ENCODE measurements at regions not wholly inside any gene's neighbourhood (a gene's known extent, or its start where the extent isn't known, plus 50 kb on each side); places are given as distances from the start of the nearest gene placed in this dataset.

GRCh38 chr2:144137705-144138428 lies 382.1 kb downstream of the ZEB2 start:
- TF ChIP-seq CTCF (IDR thresholded peaks at IDR 0.05), result no peak
- TF ChIP-seq POLR2A (IDR thresholded peaks at IDR 0.05), result no peak
